Stimulated activated CD4-positive, alpha-beta T cell treated with anti-CD3 and anti-CD28 coated beads, Interleukin-1b, Interleukin-23, amount 100 ng/mL, for 24 hours (primary cell): ENCODE measurements at regions not wholly inside any gene's neighbourhood (a gene's known extent, or its start where the extent isn't known, plus 50 kb on each side); places are given as distances from the start of the nearest gene placed in this dataset.

Experiments used
- DNase-seq, 4 experiments: peaks; one replicate each; pipeline ENCODE4 v3.0.0-alpha.2; 2020; ENCODE audit warnings: low read depth in 4 of 4, low spot score in 1 of 4

- DNase-seq, result no peak
These were observed 244.8 kb upstream of the NR4A3 start for GRCh38 chr9:99576876-99577275.

GRCh38 chr9:99577351-99577750 is 244.3 kb upstream of the NR4A3 start:
- no peak for DNase-seq

DNA sequence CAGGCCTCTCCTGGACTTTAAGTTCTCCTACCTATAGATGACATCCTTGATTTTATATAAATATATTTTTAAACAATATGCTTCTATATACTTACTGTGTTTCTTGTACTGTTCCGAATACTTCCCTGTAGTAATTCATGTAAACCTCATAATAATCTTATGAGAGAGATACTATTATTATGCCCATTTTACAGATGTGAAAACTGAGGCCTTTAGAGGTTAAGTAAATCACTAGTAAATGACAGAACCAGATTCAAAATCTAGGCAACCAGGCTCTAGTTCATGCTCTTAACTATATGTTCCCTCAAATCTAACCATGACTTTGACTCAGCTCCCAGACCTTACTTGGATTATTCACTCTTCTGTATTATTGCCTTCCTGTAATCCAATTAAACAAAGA is 243.0 kb upstream of the NR4A3 start:
- DNase-seq, result no peak

DNA sequence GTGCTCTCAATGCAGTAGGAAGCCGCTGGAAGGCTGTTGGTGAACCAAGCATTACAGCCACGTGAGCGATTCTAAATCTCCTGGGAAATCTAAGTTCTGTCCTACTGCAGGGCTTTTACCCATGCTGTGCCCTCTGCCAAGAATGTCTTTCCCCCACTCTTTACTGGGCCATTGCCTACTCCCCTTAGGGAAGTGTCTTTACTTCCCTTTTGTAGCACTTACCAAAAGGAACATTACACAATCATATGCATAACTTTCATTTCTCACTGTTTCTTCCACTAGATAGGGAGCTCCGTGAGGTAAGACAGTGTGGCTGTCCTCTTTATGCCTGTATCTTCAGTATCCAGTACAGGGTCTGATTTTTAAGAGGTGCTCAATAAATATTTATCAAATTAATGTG is 241.7 kb upstream of the NR4A3 start:
- no peak for DNase-seq

GRCh38 chr9:99582814-99583213 is 238.9 kb upstream of the NR4A3 start:
- no peak for DNase-seq

DNA sequence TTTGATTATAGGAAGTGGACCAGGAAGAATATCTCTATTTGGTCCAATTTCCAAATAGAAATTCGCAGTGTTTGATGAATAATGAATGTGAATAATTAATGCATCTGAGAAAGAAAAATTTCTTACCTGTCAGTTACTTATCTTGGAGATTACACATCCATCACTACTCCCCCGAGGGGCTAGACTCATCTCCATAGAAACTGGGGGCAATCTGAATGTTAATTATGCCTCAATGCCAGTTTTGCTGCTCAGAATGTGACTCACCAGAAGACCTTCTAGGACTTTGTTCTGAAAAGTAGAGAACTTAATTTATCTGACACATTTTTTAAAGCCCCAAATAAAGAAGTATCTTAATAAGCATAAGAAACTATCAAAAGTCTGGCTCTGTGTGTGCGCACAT is 233.4 kb upstream of the NR4A3 start:
- DNase-seq, result no peak

DNA sequence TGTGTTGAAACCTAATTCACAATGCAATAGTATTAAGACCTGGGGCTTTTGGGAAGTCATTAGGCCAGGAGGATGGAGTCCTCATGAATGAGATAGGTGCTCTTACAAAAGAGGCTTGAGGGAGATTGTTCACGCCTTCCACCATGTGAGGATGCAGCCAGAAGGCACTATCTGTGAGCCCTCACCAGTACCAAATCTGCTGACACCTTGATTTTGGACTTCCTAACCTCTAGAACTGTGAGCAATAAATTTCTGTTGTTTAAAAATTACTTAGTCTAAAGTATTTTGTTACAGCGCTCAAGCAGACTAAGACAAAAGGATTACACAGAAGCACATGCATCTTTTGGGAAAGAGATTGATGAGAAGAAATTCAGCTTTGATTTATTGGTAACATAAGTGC is 232.9 kb upstream of the NR4A3 start:
- DNase-seq, result no peak

- no peak for DNase-seq
These were observed 231.3 kb upstream of the NR4A3 start for GRCh38 chr9:99590410-99590809.

- no peak for DNase-seq
These were observed 230.8 kb upstream of the NR4A3 start for GRCh38 chr9:99590840-99591239.

DNA sequence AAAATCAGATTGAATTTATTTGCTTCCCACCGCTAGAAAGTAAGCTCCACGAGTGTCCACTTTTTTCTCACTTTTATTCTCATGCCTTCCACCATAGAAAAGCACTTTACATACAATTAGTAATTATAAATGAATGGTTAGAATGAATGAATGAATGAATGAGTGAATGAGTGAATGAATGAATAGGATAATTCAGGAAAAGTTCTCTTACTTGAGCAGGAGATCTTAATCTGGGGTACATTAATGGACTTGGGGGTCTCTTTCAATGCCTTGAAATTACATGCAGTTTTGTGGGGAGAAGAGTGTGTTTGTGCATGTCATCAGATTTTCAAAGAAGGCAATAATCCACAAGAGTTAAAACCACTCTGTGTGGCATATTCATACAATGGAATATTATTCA is 229.9 kb upstream of the NR4A3 start:
- no peak for DNase-seq

DNA sequence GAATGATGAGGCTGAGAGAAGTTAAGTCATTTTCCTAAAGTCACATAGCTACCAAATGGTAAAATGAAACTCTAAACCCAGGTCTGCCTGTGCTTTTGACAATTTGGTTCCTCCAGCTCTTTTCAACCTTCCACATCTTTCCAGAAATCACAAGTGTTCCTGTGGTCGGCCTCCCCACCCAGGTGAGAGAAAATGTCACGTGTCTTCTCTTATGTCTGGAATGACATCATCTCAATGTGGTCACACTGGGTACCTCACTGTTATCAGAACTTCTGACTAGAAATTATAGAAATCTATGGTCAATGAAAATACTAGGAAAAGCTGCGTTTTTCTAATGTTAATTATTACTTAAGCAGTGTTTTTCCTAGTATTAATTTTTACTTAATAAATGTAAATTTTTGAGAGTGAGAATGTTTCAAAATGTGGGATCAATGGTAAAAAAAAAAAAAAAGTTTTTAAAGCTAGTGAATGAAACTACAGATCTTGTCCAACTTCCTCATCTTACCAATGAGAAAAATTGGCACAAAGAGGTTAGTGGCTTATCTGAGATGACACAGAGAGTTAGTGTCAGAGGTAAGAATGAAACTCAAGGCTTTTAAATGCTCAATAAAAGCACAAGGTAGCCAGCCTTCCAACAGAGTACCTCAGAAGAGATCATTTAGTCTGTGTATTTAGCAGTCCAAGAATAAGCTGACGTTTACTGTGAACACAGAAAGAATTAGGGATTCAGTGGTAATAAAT is 228.7 kb upstream of the NR4A3 start:
- DNase-seq, result no peak

GRCh38 chr9:99593610-99594009 is 228.1 kb upstream of the NR4A3 start:
- no peak for DNase-seq

DNA sequence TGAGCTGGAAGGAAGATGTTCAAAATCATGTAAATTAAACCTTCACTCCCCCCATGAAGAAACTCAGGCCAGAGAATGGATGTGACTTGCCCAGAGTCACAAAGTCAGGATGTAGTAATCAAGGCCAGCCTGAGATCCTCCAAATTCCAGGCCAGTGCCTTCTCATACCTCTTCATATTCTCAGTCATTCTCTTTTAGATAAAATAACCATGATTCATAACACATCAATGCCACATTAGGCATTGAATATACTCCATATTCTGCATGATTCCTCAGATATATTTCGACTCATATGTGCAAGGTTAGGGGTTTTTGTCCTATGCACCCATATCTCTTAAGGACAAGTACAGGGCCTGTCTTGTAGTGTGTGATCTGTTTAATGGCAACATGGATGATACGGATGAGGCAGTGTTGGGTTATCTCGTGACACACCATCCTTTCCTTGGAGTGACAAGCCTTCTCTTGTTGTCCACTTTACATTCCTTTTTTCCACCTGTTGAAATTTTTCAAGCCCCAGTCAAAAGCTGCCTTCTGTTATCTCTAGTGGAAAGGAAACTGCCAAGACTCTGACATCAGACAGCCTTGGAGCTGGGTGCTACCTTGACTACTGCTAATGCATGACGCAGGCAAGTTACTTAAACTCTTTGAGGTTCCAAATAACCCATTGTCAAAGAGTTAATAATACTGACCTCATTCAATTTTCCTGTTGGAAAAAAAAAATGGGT is 227.5 kb upstream of the NR4A3 start:
- DNase-seq, result no peak

DNA sequence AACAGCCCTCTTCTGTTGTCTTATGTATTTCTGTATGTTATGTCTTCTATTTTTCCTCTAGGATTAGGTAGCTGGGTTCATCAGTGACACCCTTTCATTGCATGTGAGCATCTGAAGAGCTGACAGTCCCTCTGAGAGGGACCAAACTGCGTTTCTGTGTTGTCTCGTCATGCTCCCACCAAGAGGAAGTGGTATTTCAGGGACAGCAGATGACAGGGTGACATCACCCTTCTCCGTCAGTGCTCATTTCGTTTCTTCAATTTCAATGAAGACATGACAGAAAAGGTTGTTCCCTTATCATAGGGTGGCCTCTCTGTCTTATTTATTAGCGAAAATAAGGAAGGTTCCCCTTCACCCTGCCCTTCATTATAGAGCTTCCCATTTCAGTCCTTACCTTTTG is 225.9 kb upstream of the NR4A3 start:
- DNase-seq, result no peak

DNA sequence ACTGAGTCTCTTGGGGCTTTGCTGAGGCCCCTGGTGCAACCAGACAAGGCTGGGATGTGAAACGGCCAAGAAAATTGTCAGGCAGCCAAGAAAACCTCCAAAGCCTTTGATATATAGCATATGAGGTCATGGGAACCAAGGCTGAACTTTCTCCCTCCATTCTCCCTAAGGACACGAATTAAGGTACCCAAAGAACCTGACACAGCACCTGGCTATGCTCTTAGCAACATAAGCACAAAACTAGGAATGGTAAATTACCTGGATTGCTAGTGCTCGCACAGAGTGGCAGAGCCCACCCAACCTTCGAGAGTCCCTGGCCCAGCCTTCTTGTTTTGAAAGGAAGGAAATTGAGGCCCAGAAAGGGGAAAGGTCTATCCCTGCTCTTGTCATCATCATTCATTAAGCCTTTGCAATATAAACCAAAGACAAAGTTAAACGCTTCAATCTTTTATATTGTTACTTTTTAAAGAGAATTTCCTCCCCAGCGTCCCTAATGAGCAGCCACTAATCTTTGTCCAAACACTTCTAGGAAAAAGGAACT is 220.0 kb upstream of the NR4A3 start:
- DNase-seq, result no peak

DNA sequence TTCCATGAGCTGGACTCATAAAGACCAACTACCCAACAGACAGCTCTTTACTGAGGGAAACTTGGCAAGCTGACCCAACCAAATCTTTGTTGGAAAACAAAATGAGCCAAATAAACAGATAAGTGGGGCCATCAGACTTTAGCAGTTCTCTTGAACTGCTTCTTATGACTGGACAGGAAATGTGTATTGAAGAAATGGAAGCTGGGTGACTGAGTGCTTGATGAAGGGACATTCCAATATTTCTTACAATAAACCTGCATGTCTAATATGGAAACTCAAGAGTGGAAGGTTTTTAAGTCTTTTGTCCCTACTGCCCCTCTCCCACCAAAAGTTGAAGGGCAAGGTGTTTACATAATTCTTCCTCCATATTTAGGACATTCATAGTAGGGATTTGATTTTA is 218.8 kb upstream of the NR4A3 start:
- DNase-seq, result no peak

DNA sequence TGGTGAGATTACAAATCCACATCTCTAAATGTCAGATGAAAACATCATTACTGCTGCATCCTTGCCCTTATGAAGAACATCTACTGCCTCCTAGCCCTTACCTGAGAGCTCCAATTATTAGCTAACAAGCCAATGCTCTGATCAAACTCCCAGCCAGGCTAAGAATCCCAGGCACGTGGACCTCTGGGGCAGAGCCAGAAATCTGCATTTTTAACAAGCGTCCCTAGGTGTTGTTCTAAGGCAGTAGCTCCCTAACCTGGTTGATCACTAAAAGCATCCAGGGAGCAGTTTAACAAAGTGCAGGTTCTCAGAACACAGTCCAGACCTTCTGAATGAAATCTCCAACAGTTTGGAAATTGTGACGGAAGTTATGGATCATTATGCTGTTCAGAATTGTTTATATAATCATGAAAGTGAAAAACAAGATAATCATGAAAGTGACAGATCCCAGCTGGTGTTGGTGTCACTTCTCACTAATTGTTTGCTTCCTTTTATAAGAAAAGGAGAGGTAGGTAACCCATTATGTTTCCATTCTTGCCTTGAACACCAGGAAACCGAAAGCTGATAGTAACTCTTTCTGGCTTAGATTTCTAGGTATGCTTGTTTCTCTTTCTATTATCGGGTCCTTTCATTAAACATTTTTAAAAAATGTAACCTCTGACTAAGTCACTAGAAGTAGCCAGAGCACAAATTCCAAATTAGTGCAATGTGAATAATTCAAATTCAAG is 216.5 kb upstream of the NR4A3 start:
- DNase-seq, result no peak

DNA sequence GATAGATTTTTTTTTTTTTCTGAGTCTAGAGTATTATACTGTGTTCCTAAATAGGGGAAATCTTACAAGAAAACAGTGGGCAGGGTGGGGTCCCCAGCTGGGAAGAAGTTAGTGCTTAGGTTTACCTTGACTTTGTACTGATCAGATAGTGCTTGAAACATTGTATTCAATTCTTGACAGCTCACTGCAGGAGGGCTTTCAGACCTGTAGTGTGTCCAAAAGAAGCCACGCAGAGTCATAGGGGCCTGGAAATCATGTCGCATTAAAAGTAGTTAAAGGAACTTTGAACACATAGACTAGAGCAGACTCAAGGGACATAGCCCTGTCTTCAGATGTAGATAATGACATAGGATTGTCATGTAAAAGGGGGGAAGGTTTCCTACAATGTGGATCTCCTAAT is 215.4 kb upstream of the NR4A3 start:
- no peak for DNase-seq

DNA sequence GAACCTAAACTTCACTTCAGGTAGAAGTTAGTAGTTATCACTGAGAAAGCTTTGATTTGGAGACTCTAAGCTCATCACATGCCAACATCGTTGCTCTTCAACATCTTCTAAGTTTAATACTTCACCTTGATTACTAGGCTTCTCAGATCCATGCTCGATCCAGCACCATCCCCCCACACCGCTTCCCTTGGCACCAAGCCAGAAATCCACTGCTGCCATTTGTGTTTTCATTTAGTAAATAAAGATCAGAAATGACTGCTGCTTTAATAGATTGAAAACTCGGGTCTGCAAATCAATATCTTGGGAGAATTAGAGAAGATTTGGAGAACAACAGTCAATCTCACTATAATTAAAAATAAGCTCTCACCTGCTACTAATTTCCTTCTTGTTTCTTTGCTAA is 214.7 kb upstream of the NR4A3 start:
- DNase-seq, result no peak

DNA sequence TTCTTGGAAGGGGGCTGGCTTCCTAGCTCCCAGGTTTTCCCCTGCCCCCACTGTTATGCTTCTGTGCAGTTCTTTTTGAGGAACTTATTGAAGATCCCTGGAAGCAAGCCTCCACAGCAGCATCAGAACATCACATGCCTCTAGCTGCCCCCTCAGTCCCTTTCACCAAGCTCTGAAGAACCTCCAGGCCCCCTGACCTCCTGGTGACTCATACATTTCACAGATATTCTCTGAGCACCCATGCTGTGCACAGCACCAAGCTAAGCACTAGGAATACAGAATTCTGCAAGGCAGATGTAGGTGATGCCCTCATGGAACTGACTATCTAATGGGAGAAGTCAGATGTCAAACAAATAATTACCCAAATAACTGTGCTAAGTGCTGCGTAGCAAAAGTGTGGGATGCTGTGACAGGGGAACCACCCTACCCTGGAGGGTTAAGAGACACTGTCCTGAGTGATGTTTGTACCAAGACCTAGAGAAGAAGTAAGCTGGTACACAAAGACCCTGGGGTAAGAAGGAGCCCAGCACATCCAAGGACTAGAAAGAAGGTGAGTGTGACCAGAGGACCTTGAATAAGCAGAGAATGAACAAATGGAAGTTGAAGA is 213.7 kb upstream of the NR4A3 start:
- no peak for DNase-seq

- DNase-seq, result no peak
These were observed 207.3 kb upstream of the NR4A3 start for GRCh38 chr9:99614341-99614740.

- no peak for DNase-seq
These were observed 200.6 kb upstream of the NR4A3 start for GRCh38 chr9:99621040-99621439.
